Astrocyte of the cerebellum (primary cell): ENCODE measurements at regions not wholly inside any gene's neighbourhood (a gene's known extent, or its start where the extent isn't known, plus 50 kb on each side); places are given as distances from the start of the nearest gene placed in this dataset.

Experiments
- DNase-seq: peaks from one replicate; pipeline ENCODE4 v3.0.0-alpha.2; 2011; ENCODE audit warnings: low read depth
- H3K4me3 ChIP-seq: 2 replicates; pipeline ENCODE4 v1.5.1; 2011; ENCODE audit warnings: mild to moderate bottlenecking, low read depth, low read length, moderate library complexity
- in situ Hi-C: cut with HindIII; loops from 2 replicates; pipeline ENCODE4 v1.10.0; 2017; ENCODE audit warnings: low sequenced_read_pairs
- TF ChIP-seq, protein P1 (sequence below): IDR thresholded peaks from 2 replicates; pipeline ENCODE4 v1.5.1; 2012; ENCODE audit warnings: low read length, low read depth, moderate library complexity, mild to moderate bottlenecking; ENCODE audit errors: missing control alignments

DNA sequence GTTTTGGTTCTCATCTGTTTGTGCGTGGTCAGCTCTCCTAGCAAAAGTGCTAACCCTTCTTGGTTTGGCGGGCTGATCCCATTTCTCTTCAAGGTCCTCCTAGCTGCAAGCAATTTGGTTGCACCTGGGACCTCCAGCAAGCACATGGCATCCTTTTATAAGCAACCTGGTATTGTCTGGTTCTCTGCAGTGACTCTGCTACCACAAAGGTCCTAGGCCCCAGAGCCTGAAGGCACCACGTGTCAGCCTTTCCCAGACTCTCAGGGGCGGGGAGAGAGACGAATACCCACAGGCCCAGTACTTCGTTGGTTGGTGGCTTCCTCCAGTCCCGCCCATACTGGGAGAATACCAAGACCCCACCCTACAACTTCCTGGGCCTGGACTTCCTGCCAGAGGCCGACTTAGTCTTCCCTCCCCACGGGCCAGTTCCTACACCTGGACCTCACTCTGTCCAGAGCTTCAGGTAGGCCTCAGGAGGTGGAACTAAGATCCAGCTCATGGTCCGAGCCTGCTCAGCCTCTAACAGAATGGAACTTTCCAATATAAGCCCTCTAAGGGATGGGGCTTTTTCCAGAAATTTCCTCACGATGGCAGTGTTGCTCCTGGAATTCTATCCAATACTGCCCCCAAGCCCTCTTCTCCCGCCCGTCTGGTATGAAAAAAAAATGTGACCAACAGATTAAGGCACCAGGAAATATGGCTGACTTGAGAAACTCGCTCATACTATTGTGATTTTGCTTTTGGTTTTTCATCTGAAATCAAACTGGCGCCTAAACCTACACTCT, 192.5 kb upstream of the STK26 start:
- H3K4me3 ChIP-seq: no peak overlapping the region
- peak; percentile 68 for DNase-seq
- TF ChIP-seq, protein P1, sequence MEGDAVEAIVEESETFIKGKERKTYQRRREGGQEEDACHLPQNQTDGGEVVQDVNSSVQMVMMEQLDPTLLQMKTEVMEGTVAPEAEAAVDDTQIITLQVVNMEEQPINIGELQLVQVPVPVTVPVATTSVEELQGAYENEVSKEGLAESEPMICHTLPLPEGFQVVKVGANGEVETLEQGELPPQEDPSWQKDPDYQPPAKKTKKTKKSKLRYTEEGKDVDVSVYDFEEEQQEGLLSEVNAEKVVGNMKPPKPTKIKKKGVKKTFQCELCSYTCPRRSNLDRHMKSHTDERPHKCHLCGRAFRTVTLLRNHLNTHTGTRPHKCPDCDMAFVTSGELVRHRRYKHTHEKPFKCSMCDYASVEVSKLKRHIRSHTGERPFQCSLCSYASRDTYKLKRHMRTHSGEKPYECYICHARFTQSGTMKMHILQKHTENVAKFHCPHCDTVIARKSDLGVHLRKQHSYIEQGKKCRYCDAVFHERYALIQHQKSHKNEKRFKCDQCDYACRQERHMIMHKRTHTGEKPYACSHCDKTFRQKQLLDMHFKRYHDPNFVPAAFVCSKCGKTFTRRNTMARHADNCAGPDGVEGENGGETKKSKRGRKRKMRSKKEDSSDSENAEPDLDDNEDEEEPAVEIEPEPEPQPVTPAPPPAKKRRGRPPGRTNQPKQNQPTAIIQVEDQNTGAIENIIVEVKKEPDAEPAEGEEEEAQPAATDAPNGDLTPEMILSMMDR: peak; percentile 41
- in situ Hi-C loops: no loop called here

DNA sequence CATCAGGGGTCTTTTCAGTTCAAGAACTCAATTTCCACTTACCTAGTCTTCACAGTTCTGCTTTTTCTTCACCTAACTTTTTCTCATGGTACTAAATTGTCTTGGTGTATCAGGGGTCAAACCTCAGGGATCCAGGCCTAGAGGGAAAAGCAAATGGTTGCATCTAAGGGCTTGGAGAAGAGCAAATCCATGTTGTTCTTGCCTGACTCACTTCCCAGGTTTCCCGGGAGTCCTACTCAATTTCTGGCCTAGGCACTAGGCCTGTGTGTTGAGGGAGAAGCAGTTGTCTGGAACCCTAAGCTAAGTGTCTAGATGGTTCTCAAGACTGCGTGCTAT, 191.9 kb upstream of the STK26 start:
- DNase-seq: no peak
- TF ChIP-seq, protein P1: no peak
- in situ Hi-C loops: no loop called here
- H3K4me3 ChIP-seq: no peak overlapping the region

DNA sequence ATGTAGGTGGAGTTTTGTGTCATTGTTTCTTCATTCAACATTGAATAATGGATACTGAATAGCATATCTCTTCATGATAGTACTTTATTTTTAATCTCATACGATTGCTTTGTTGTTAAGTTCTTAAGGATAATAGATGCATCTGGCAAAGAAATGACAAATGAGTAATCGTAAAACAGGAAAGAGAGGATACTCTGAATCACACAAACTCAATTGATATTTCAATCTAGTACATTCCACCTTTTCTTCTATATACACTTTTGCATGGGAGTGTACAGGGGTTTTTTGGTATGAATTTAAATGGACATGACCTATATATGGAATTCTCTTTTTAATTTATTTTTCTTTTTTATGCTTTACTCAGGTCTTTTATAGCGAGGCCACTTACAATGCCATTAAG, 186.9 kb upstream of the STK26 start:
- in situ Hi-C loops: no loop called here
- no peak for DNase-seq
- no peak overlapping the region for H3K4me3 ChIP-seq
- TF ChIP-seq, protein P1: no peak

DNA sequence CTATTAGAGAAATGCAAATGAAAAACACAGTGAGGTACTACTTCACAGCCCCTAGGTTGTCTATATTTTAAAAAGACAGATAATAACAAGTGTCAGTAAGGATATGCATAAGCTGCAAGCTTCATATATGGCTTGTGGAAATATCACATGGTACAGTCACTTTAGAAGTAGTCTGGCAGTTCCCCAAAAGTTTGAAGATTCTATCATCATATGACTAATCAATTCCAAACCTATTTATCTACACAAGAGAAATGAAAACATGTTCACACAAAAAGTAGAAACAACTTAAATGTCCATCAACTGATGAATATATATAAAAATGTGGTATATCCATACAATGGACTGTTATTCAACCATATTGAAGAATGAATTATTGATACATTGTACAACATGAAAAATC, 185.8 kb upstream of the STK26 start:
- H3K4me3 ChIP-seq: no peak overlapping the region
- no peak for DNase-seq
- in situ Hi-C loops: no loop called here
- TF ChIP-seq, protein P1: no peak

DNA sequence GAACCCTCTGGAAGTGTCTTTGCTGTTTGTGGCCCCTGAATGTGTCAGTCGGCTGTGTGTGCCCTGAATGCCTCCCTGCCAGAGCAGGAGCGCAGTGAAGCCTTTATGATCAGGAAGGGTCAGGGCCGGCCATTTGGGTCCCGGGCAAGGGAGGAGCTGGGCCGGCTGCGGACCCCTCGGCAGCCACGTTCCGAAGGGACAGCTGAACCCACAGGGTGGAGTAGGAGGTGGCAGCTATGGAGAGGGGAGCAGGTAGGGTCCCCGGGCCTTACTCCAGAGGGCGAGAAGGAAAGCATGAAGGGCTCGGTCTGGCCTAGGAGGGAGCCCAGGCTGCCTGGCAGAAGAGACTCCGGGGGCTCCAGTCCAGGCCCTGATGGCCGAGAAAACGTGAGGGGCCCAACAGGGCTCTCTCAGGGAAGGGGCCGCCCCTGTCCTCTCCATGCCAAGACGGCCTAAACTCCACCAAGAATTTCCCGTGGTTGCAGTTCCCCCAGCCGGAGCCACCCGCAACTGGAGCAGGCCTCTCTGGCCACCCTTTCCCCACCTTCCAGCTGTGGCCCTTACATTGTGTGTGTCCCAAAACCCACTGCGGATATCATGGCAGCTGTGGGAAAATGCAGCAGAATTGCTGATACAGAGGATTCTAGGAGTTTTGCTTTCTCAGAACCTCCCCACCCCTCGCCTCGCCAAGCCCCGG, 182.2 kb upstream of the STK26 start:
- H3K4me3 ChIP-seq: no peak overlapping the region
- TF ChIP-seq, protein P1: no peak
- in situ Hi-C loops: no loop called here
- no peak for DNase-seq

DNA sequence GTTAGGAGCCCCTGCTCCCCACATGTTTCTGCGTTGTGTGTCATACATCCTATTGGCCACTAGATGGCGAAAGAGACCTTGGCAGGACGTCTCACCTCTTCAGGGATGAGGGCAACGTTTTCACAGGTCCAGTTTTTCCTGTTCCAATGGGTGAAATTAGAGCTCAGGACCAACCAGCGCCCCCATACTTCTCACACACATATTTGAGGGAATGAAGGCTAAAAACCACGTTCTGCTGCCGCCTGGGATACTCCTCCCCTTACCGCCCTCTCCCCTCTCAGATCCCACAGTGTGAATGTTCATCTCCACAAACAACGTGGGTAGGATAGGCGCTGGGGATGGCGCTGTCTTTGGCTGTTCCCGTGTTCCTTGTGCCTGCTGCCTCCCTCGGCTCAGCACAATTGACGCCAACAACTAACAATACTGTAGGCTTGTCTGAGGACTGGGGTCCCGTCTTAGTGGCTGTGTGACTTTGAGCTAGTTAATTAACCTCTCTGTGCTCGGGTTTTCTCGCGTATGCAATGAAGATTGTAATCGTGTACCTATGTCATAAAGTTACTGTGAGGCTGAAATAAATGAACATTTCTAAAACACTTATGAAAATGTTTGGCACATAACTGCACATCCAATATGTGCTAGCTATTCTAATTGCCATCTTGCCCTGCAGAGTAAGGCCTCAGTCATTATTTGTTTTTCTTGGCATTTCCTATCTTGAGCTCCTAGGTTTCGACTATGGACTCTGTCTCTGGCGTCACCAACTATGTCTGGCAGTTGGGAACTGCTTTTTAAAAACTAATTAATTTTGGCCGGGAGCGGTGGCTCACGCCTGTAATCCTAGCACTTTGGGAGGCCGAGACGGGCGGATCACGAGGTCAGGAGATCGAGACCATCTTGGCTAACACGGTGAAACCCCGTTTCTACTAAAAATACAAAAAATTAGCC, 181.3 kb upstream of the STK26 start:
- no peak for DNase-seq
- TF ChIP-seq, protein P1: peak; percentile 86
- H3K4me3 ChIP-seq: no peak overlapping the region
- in situ Hi-C loops: no loop called here
